NB4 (cell line): ENCODE measurements at regions not wholly inside any gene's neighbourhood (a gene's known extent, or its start where the extent isn't known, plus 50 kb on each side); places are given as distances from the start of the nearest gene placed in this dataset.

ENCODE experiments used
- CTCF ChIP-seq: IDR thresholded peaks from one replicate; pipeline ENCODE4 v1.5.1; 2012; ENCODE audit warnings: low read depth, low read length
- MYC ChIP-seq: IDR thresholded peaks from 2 replicates; pipeline ENCODE4 v1.6.1; 2011; ENCODE audit warnings: low read depth, low read length
- POLR2A ChIP-seq: IDR thresholded peaks from 2 replicates; pipeline ENCODE4 v1.6.1; 2011; ENCODE audit warnings: mild to moderate bottlenecking; ENCODE audit not compliant: insufficient read length; ENCODE audit errors: extremely low read depth
- TF ChIP-seq, protein P1 (sequence below): IDR thresholded peaks from 2 replicates; pipeline ENCODE4 v1.6.1; 2011; ENCODE audit warnings: low read depth, low read length

DNA sequence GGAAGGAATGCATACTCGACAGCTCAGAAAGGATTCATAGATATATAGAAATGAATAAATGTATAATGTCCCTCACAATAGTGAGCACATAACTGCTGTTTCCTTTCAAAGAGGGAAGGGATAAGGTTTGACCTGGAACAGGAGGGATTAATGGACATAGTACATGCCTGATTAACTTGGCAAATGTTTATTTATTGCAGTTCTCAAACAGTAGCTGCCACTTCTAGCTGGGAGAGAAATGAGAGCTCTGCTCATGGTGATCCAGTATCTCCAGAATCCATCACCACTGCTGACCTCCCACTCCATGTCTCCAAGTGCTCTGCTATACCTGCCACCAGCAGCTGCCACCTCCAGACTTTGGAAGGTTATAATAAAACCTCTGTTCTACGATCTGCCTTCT lies 108.1 kb downstream of the LRIG3 start:
- TF ChIP-seq CTCF: no peak
- no peak for TF ChIP-seq POLR2A
- TF ChIP-seq, protein P1, sequence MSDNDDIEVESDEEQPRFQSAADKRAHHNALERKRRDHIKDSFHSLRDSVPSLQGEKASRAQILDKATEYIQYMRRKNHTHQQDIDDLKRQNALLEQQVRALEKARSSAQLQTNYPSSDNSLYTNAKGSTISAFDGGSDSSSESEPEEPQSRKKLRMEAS: no peak
- TF ChIP-seq MYC: no peak
